ENCODE measurements at regions not wholly inside any gene's neighbourhood (a gene's known extent, or its start where the extent isn't known, plus 50 kb on each side); places are given as distances from the start of the nearest gene placed in this dataset.

GRCh38 chr2:47984041-47984440 lies 77.7 kb upstream of the FBXO11 start (continued):
- TF ChIP-seq ATF2 (CRISPR knock-in tag; IDR thresholded peaks at IDR 0.05) (no peak), ZEB2 (IDR thresholded peaks at IDR 0.05) (0 out of 2 replicates have a peak, but pooled peaks have one; percentile 29), GTF2F1 (IDR thresholded peaks at IDR 0.05; ENCODE audit: low read depth, low read length) (no peak), MBD1 (CRISPR knock-in tag; IDR thresholded peaks at IDR 0.05) (no peak), SAFB2 (IDR thresholded peaks at IDR 0.05; ENCODE audit: borderline replicate concordance, low read depth, low read length, severe bottlenecking) (no peak), HMBOX1 (IDR thresholded peaks at IDR 0.05) (peak; percentile 94), TBP (optimal IDR thresholded peaks at IDR 0.05; ENCODE audit: low read depth, low read length) (no peak), NR4A1 (CRISPR knock-in tag; IDR thresholded peaks at IDR 0.05) (no peak), NR4A1 (tag; IDR thresholded peaks at IDR 0.05) (no peak), ZNF232 (CRISPR knock-in tag; IDR thresholded peaks at IDR 0.05) (no peak), RCOR1 (IDR thresholded peaks at IDR 0.05; ENCODE audit: borderline replicate concordance in 1 of 2, low read depth in 2 of 2, low read length in 2 of 2) (peak in 1 of 2 experiments; percentile 64; a peak in 2 of 4 replicates), CCAR2 (IDR thresholded peaks at IDR 0.05; ENCODE audit: low read depth, low read length) (no peak), ZBTB9 (CRISPR knock-in tag; IDR thresholded peaks at IDR 0.05) (0 out of 2 replicates have a peak, but pooled peaks have one; percentile 27), GATA2 (CRISPR knock-in tag; IDR thresholded peaks at IDR 0.05) (peak; percentile 22; the same call in 1 of the 2 replicates)
- TF ChIP-seq, protein P1, sequence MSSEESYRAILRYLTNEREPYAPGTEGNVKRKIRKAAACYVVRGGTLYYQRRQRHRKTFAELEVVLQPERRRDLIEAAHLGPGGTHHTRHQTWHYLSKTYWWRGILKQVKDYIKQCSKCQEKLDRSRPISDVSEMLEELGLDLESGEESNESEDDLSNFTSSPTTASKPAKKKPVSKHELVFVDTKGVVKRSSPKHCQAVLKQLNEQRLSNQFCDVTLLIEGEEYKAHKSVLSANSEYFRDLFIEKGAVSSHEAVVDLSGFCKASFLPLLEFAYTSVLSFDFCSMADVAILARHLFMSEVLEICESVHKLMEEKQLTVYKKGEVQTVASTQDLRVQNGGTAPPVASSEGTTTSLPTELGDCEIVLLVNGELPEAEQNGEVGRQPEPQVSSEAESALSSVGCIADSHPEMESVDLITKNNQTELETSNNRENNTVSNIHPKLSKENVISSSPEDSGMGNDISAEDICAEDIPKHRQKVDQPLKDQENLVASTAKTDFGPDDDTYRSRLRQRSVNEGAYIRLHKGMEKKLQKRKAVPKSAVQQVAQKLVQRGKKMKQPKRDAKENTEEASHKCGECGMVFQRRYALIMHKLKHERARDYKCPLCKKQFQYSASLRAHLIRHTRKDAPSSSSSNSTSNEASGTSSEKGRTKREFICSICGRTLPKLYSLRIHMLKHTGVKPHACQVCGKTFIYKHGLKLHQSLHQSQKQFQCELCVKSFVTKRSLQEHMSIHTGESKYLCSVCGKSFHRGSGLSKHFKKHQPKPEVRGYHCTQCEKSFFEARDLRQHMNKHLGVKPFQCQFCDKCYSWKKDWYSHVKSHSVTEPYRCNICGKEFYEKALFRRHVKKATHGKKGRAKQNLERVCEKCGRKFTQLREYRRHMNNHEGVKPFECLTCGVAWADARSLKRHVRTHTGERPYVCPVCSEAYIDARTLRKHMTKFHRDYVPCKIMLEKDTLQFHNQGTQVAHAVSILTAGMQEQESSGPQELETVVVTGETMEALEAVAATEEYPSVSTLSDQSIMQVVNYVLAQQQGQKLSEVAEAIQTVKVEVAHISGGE (CRISPR knock-in tag; IDR thresholded peaks at IDR 0.05): no peak
- TF ChIP-seq, protein P2, sequence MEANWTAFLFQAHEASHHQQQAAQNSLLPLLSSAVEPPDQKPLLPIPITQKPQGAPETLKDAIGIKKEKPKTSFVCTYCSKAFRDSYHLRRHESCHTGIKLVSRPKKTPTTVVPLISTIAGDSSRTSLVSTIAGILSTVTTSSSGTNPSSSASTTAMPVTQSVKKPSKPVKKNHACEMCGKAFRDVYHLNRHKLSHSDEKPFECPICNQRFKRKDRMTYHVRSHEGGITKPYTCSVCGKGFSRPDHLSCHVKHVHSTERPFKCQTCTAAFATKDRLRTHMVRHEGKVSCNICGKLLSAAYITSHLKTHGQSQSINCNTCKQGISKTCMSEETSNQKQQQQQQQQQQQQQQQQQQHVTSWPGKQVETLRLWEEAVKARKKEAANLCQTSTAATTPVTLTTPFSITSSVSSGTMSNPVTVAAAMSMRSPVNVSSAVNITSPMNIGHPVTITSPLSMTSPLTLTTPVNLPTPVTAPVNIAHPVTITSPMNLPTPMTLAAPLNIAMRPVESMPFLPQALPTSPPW (CRISPR knock-in tag; IDR thresholded peaks at IDR 0.05): peak; percentile 50

Measured in K562 (cell line).